NCI-H345 (cell line): ENCODE measurements at regions not wholly inside any gene's neighbourhood (a gene's known extent, or its start where the extent isn't known, plus 50 kb on each side); places are given as distances from the start of the nearest gene placed in this dataset.

Source experiments
- DNase-seq: peaks from one replicate; lab custom pipeline; 2025; lab: John Stamatoyannopoulos, UW

DNA sequence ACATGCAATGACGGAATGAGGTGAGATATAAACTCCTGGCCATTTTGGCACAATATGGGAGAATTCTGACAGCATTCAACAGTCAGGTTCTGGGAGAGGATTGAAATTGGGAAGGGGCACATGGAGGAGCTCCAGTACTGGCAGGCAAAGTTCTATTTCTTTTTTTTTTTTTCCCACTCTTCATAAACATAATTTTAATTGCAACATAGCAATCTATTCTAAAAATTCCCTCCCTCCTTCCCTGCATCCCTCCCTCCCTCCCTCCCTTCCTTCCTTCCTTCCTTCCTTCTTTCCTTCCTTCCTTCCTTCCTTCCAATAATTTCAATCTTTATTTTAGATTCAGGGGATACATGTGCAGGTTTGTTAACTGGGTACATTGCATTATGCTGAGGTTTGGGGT, 93.2 kb downstream of the PTCSC3 start:
- DNase-seq = no peak

- DNase-seq = no peak
Observed at GRCh38 chr14:36078080-36078479, 98.4 kb downstream of the PTCSC3 start.

DNA sequence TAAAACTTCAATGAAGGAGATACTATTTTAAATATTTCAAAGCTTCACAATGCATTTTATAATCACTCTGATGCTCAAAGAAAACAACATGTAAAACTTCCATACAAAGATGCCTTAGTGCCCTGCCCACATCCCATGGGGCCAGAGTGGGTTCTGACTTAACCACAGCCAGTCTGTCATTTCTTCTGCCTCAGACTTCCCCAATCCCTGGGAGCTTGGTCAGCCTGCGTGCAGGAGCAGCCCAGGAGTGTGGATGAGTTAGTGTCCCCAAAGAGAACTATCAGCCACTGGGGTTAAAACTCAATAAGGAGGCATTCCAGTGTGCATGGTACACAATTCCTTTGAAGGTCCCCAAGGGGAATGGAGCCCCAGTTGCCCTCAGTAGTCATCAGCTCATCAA, 100.3 kb downstream of the PTCSC3 start:
- no peak for DNase-seq

- no peak for DNase-seq
Observed at GRCh38 chr14:36075203-36075602, 101.3 kb downstream of the PTCSC3 start.

DNA sequence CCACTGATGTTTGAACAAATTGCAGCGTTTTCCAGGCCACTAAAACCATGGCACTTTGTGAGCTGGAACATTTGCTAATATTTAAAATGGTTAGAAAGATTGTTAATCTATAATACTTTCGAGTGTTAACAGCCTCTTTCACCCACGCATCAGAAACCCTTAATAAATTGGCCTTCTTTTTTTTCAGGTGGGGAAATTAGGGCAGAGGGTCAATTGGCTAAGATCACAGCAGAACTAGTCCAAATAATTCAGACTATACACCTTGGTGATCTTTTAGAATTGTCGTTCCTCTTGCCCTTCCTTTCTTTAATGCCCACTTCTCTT, 105.8 kb downstream of the PTCSC3 start:
- no peak for DNase-seq

- peak; percentile 79 for DNase-seq
Observed at GRCh38 chr14:36070031-36070719, 106.3 kb downstream of the PTCSC3 start.

DNA sequence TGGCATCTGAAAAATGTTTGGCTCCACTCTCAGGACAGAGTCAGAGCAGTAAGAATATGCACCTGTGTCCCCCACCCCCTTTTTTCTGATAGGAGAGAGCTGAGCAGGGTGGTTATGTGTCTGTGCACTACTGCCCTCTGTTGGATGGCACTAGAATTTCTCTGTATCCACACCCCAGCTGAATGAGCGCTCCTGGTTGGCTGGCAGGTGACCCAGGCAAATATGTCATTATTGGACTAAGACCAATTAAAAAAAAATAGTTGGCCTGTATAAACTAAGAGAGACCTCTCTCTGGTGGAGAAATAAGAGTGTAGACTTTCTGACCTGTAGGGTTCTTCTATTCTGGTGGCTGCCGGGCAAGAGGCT, 107.0 kb downstream of the PTCSC3 start:
- DNase-seq = peak; percentile 53

DNA sequence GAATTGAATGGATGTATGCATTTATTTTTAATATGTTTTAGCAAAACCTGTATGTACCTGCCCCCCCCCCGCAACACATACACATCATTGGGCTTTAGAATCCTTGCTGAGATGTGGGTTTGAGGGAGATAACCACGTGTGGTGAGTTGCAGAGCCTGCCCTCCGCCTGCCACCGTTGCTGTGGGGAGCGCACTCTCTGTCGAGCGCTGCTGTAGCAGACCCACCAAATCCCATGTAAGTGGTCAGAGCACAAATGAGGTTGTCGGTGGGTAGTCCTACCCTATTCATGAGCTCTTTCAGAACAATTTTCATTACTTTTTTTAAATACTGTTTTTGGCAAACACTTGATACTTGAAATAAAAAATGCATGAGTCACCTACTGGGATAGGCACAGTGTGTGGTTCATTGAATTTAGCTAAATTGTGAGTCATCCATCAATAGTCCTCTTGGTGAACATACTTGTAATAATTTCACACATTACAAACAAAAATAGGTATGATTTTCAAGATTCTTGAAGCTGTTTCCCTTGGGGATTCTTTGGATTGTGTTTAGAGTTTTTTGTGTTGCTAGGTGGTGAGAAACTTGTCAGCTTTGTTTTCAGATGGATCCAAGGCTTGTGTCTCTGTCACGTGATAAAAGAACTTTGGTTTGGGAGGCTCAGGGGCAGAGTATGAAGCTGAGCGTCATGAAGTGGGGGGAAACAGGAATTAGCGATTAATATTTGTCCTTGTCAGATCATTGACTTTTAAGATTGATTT, 107.6 kb downstream of the PTCSC3 start:
- DNase-seq = no peak

- peak; percentile 49 for DNase-seq
Observed at GRCh38 chr14:36067428-36068187, 108.9 kb downstream of the PTCSC3 start.

DNA sequence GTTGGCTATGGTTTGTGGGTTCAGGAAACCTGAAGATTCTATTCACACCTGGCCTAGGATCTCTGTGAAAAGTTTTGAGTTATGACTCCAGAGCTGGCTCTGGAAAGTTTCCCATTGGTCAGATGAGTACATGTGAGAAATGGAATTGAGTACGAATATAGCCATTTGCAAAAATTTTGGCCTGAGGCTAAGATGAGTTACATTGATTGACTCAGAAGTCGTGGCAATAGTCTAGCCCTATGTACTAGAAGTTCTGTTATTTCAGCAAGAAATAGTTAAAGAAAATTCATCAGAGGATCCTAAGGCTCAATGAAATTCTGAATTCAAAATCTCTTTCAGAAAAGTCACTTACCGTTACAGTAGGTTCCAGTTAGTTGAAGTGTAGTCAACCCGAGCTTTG, 109.9 kb downstream of the PTCSC3 start:
- DNase-seq = no peak

GRCh38 chr14:36065831-36066230, 110.7 kb downstream of the PTCSC3 start:
- no peak for DNase-seq

- DNase-seq = no peak
Observed at GRCh38 chr14:36059531-36059930, 117.0 kb downstream of the PTCSC3 start.

GRCh38 chr14:36057452-36058116, 118.9 kb downstream of the PTCSC3 start:
- peak; percentile 51 for DNase-seq

DNA sequence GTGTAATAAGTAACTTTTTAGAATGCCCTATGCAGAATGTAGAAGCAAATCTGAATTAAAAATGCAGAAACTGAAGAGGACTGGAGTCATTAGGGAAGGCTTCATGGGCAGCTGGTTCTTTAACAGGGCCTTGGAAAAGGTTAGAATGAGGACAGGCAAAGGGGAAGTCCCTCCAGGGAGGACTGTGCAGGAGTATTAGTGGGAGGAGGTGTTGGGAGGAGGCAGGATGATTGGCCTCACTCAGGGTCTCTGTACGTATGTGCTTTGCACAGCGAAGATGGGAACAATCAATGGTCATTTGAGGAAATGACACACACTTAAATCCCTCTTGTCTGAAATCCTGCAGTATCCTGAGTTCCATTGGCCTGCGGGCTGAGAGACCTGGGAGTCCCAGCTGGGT, 119.7 kb downstream of the PTCSC3 start:
- no peak for DNase-seq

DNA sequence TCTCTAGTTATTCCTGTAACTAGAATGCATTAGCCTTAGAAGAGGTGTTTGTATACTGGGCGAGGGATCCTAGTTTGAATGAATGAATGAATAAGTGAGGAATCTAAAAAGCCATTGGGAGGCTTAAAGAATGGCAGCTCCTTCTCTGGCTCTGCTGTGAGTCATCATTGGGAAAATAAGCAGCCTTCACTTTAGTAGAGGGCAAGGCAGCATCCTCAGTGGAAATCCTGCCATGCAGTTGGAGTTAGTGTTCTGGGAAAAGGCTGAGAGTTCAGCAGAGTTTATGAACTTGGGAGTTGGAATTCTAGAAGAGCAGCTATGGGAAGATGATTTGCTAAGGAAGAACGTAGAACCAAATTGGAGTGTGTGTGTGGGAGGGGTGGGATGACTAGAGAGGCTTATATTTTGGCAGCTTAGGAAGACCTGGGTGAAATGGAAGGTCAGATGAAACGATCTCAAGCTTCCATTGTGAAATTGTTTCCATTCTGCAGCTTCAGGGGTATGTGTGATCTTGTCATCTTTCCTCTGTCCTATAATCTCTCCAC, 120.8 kb downstream of the PTCSC3 start:
- no peak for DNase-seq

DNA sequence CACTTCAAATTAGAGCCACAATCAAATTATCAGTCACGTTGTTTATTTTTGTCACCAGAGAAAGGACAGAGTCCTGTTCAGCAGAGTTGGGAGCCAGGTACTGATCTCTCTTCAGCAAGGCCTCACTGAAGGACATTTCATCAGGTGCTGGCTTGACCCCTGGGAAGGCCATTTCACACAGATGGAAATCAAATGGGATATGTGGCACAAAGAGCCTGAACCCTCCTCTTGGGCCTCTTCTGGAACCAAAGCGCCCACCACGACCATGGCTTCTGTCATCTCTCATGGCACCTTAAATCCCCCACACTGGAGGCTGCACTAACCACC, 121.5 kb downstream of the PTCSC3 start:
- DNase-seq = no peak

DNA sequence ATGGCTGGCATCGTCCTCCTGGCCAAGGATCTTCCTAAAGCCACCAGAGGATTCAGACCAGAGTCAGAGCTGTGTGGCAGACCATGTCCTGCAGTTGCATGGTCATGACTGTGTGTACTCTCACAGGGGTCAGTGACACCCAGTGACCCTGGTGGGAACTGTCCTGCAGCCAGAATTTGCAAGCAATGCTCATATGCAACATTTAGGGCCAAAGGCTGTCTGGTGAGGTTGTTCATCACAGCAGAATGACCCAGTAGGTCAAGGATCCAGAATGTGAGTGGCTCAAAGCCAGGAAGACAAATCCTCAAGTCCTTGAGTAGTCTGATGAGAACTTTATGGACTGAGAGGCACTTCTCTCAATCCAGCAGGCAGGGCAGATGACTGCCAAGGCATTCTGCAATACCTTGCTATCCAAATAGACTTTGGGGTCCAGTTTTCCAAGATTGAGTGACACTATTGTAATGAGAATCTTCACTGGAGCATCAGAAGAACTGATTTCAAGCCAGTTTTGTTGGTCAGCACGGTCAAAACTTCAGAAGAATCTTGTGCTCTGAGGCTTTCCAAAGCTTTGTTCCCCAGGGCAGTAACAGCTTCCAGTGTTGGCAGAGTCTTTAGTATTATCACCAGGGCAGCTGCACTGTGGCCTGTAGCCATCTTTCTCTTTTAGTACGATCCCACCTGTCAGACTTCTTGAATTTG, 122.0 kb downstream of the PTCSC3 start:
- DNase-seq = no peak

GRCh38 chr14:36052681-36053080, 123.8 kb downstream of the PTCSC3 start:
- no peak for DNase-seq

- DNase-seq = no peak
Observed at GRCh38 chr14:36052063-36052462, 124.5 kb downstream of the PTCSC3 start.

GRCh38 chr14:36048667-36049066, 127.9 kb downstream of the PTCSC3 start:
- no peak for DNase-seq

DNA sequence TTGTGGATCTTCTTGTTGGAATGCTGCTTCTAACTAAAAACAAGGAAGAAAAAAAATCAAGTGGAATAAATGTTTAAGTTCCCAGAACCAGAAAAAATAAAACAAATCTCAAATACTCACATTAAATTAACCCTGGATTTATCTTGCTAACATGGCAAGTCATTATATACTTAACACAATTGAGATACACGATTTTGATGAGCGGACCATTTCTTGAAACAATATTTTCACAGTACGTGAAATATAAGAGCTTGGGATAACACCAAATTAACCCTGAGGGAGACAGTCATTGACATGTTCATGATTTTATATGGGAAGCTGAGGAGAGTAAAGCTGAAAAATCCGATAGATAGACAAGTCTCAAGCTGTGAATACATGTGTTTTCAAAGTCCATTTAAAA, 128.6 kb downstream of the PTCSC3 start:
- DNase-seq = no peak

DNA sequence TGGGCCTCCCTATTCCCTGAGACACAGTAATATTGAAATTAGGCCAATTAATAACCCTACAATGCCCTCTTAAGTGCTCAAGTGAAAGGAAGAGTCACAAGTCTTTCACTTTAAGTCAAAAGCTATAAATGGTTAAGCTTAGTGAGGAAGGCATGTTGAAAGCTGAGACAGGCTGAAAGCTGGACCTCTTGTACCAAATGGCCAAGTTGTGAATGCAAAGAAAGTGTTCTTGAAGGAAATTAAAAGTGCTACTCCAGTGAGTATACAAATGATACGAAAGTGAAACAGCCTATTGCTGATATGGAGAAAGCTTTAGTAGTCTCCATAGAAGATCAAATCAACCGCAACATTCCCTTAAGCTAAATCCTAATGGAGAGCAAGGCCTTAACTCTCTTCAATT, 140.8 kb downstream of the PTCSC3 start:
- no peak for DNase-seq
